ENCODE measurements at regions not wholly inside any gene's neighbourhood (a gene's known extent, or its start where the extent isn't known, plus 50 kb on each side); places are given as distances from the start of the nearest gene placed in this dataset.

- peak overlapping the region; percentile 19 to 54 for H3K27ac ChIP-seq (ENCODE audit: low read depth in 1 of 2, low read length in 2 of 2)
- no peak overlapping the region for H2AFZ ChIP-seq (ENCODE audit: insufficient read depth, low read depth, low read length, poor library complexity, severe bottlenecking)
- intact Hi-C loops (cut with micrococcal nuclease): no loop called here
- H3K4me1 ChIP-seq (ENCODE audit: control insufficient read depth in 1 of 2, insufficient read depth in 2 of 2, low read length in 2 of 2): peaks cover 24 to 25% of the 10 kb centered on the region in 2 donors
- WGBS (ENCODE audit: insufficient coverage): 82% methylated on average over 2 of the region's 5 CpGs
- no peaks in the 10 kb centered on the region for H3K27me3 ChIP-seq (ENCODE audit: control insufficient read depth in 2 of 2, insufficient read depth in 2 of 2, low read length in 2 of 2)
- Mint-ChIP-seq H3K36me3 (no peaks in the 10 kb centered on the region), H3K27ac (peak overlapping the region; percentile 11 to 81 (median 76)), H3K27me3 (ENCODE audit: low read depth in 3 of 3) (peaks cover 0 to 3% (median 2%) of the 10 kb centered on the region in 3 donors), H3K9me3 (peaks cover 8 to 15% (median 14%) of the 10 kb centered on the region in 7 donors), H3K4me1 (peaks cover 37% of the 10 kb centered on the region), H3K4me3 (no peak overlapping the region)
- H3K9me3 ChIP-seq (replicated peaks in 1 of 2; ENCODE audit: control insufficient read depth in 1 of 2, insufficient read depth in 1 of 2, low read length in 2 of 2): peaks cover 0 to 11% of the 10 kb centered on the region in 2 donors
- peak overlapping the region; percentile 3 for H3K4me2 ChIP-seq (replicated peaks; ENCODE audit: extremely low read depth, low read length, poor library complexity, severe bottlenecking)
- no peaks in the 10 kb centered on the region for H3K36me3 ChIP-seq (replicated peaks in 1 of 2; ENCODE audit: control insufficient read depth in 1 of 2, insufficient read depth in 2 of 2, low read length in 2 of 2)
- peak; percentile 11 to 32 (median 23) for DNase-seq
- no peaks in the 10 kb centered on the region for H4K20me1 ChIP-seq (ENCODE audit: insufficient read depth, low read length)
- no peak overlapping the region for H3K4me3 ChIP-seq (replicated peaks in 1 of 3; ENCODE audit: low read depth in 2 of 3, low read length in 3 of 3)
- H3K9ac ChIP-seq (ENCODE audit: insufficient read depth, low read length, poor library complexity, severe bottlenecking): no peak overlapping the region
- H3K79me2 ChIP-seq (ENCODE audit: insufficient read depth, low read length): no peaks in the 10 kb centered on the region
- no peak for TF ChIP-seq CTCF (IDR thresholded peaks at IDR 0.05)
Observed at GRCh38 chr11:45518833-45519535, 146.4 kb downstream of the CHST1 start.

GRCh38 chr11:45518141-45518832 is 147.1 kb downstream of the CHST1 start:
- H3K27me3 ChIP-seq (ENCODE audit: control insufficient read depth in 2 of 2, insufficient read depth in 2 of 2, low read length in 2 of 2): no peaks in the 10 kb centered on the region
- H3K9ac ChIP-seq (ENCODE audit: insufficient read depth, low read length, poor library complexity, severe bottlenecking): no peak overlapping the region
- intact Hi-C loops (cut with micrococcal nuclease): no loop called here
- H3K27ac Mint-ChIP-seq: peak overlapping the region in 5 of 7 donors; percentile 11 to 81 (median 77)
- H3K36me3 Mint-ChIP-seq: no peaks in the 10 kb centered on the region
- no peak overlapping the region for H2AFZ ChIP-seq (ENCODE audit: insufficient read depth, low read depth, low read length, poor library complexity, severe bottlenecking)
- H3K4me1 Mint-ChIP-seq: peaks cover 43% of the 10 kb centered on the region
- no peaks in the 10 kb centered on the region for H3K79me2 ChIP-seq (ENCODE audit: insufficient read depth, low read length)
- peaks cover 0 to 10% of the 10 kb centered on the region in 2 donors for H3K9me3 ChIP-seq (replicated peaks in 1 of 2; ENCODE audit: control insufficient read depth in 1 of 2, insufficient read depth in 1 of 2, low read length in 2 of 2)
- no peak overlapping the region for H3K4me2 ChIP-seq (replicated peaks; ENCODE audit: extremely low read depth, low read length, poor library complexity, severe bottlenecking)
- DNase-seq: no peak
- WGBS (ENCODE audit: insufficient coverage): 96% methylated on average over 12 of the region's 22 CpGs
- peaks cover 3 to 10% (median 8%) of the 10 kb centered on the region in 7 donors for H3K9me3 Mint-ChIP-seq
- H4K20me1 ChIP-seq (ENCODE audit: insufficient read depth, low read length): no peaks in the 10 kb centered on the region
- H3K4me3 ChIP-seq (replicated peaks in 1 of 3; ENCODE audit: low read depth in 2 of 3, low read length in 3 of 3): no peak overlapping the region
- no peak for TF ChIP-seq CTCF (IDR thresholded peaks at IDR 0.05)
- H3K27me3 Mint-ChIP-seq (ENCODE audit: low read depth in 3 of 3): peaks cover 0 to 4% (median 2%) of the 10 kb centered on the region in 3 donors
- peaks cover 24 to 32% of the 10 kb centered on the region in 2 donors for H3K4me1 ChIP-seq (ENCODE audit: control insufficient read depth in 1 of 2, insufficient read depth in 2 of 2, low read length in 2 of 2)
- H3K36me3 ChIP-seq (replicated peaks in 1 of 2; ENCODE audit: control insufficient read depth in 1 of 2, insufficient read depth in 2 of 2, low read length in 2 of 2): no peaks in the 10 kb centered on the region
- peak overlapping the region; percentile 19 to 54 for H3K27ac ChIP-seq (ENCODE audit: low read depth in 1 of 2, low read length in 2 of 2)
- no peak overlapping the region for H3K4me3 Mint-ChIP-seq
